Fibroblast of the aortic adventitia (primary cell): ENCODE measurements at regions not wholly inside any gene's neighbourhood (a gene's known extent, or its start where the extent isn't known, plus 50 kb on each side); places are given as distances from the start of the nearest gene placed in this dataset. TPM values are rescaled to one million over a fixed set of nuclear protein-coding genes. Genes with fewer than 3 reads are reported as not detected.

Experiments used
- DNase-seq: peaks from one replicate; pipeline ENCODE4 v3.0.0-alpha.2; 2010; ENCODE audit warnings: low read depth
- H3K4me3 ChIP-seq: 2 replicates; pipeline ENCODE4 v1.5.1; 2011; ENCODE audit warnings: low read depth, mild to moderate bottlenecking, control low read depth, low read length, moderate library complexity
- CTCF ChIP-seq: IDR thresholded peaks from 2 replicates; pipeline ENCODE4 v1.5.1; 2011; ENCODE audit warnings: mild to moderate bottlenecking, low read length, control low read depth, inconsistent platforms; ENCODE audit not compliant: insufficient read depth
- small RNA-seq: library from RNA; depleted of rRNA; stranded (forward); fragments of <200 nt; gene quantifications from one replicate; pipeline ENCODE3, GENCODE V24; 2012

DNA sequence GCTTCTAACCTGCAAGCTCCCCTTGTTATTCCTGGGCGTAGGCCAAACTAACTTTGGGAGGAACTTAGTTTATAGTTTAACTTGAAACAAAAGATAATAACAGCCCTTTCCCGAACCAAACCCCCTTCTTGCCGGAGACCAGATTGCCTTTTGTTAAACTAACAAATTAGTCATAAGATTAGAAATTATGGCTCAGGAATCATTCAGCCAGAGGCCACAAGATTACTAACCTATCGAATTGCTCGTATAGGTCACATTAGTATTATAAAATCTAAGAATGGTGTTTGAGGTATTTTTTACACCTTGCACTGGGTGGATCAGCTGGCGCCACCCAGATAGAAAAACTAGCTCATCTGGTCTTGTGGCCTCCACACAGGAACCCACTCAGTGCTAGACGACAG lies 65.3 kb upstream of the RAP2B start:
- no peak for TF ChIP-seq CTCF
- H3K4me3 ChIP-seq = no peak overlapping the region
- no peak for DNase-seq

DNA sequence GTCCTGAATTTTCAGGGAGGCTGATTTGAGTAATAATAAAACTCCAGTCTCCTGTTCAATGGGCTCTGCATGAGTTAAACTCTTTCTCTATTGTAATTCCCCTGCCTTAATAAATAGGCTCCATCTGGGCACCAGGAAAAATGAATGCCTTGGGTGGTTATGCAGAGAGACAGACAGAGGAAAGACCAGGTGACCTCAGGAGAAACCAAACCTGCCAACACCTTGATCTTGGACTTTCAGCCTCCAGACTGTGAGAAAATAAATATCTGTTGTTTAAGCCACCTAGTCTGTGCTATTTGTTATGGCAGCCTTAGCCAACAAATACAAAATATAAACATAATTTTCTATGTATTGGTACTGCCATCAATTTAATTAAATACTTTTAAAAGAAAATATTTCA lies 64.8 kb upstream of the RAP2B start:
- no peak for DNase-seq
- no peak for TF ChIP-seq CTCF
- H3K4me3 ChIP-seq = no peak overlapping the region

- no peak for DNase-seq
- no peak for TF ChIP-seq CTCF
Observed at GRCh38 chr3:153099131-153099530, 62.9 kb upstream of the RAP2B start.

DNA sequence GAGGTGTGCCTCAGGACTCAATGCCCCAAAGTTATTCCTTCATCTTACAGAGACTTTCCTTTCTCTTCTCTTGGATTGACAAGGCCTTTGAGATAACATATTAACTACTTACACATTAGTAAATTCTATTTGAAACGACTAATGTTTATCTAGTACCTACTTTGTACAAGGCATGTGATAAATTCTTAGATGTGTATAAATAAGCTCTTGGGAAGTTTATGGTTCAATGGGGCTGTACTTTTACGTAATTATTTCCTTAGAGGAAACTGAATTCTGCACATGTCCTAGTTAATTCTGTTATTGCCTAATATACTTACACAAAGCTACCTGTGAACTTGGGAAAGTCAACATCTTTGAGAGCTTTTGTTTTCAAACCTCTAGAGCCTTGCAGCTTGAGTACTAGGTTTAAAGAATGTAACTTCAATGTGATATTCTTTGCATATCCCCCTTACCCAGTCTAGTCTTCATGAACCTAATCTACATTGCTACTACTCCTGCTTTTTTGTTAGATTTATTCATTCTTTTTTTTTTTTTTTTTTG lies 58.5 kb upstream of the RAP2B start:
- no peak for DNase-seq

More at GRCh38 chr3:153099131-153099530, 62.9 kb upstream of the RAP2B start:
- H3K4me3 ChIP-seq = no peak overlapping the region

DNA sequence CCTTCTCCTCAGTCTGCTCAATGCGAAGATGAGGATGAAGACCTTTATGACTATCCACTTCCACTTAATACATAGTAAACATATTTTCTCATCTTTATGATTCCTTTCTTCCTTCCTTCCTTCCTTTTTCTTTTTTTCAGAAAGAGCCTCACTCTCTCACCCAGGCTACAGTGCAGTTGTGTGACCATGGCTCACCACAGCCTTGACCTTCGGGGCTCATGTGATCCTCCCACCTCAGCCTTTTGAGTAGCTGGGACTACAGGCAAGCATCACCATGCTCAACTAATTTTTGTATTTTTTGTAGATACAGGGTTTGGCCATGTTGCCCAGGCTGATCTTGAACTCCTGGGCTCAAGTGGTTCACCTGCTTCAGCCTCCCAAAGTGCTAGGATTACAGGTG lies 52.0 kb upstream of the RAP2B start:
- no peak overlapping the region for H3K4me3 ChIP-seq
- no peak for DNase-seq

More for the DNA sequence above, 58.5 kb upstream of the RAP2B start:
- H3K4me3 ChIP-seq = no peak overlapping the region
- TF ChIP-seq CTCF = no peak

GRCh38 chr3:153111016-153111415 lies 51.0 kb upstream of the RAP2B start:
- DNase-seq = no peak
- TF ChIP-seq CTCF = no peak

More for the DNA sequence above, 52.0 kb upstream of the RAP2B start:
- no peak for TF ChIP-seq CTCF

More at GRCh38 chr3:153111016-153111415, 51.0 kb upstream of the RAP2B start:
- no peak overlapping the region for H3K4me3 ChIP-seq

Small RNA genes in the stretch of these regions (small RNA-seq; reads per million reads assigned to genes)
- gene HMGN2P13 = not detected
